NCI-H1092 treated with DMSO at 0.1 percent for 48 hours (cell line): ENCODE measurements at regions not wholly inside any gene's neighbourhood (a gene's known extent, or its start where the extent isn't known, plus 50 kb on each side); places are given as distances from the start of the nearest gene placed in this dataset.
"Not testable (repeated sequence)": the region's sequence is repeated elsewhere in the genome, so short reads cannot be mapped to it uniquely, and the experiment has no call there.

Experiments
- DNase-seq: peaks from one replicate; lab custom pipeline; 2025; lab: John Stamatoyannopoulos, UW

DNA sequence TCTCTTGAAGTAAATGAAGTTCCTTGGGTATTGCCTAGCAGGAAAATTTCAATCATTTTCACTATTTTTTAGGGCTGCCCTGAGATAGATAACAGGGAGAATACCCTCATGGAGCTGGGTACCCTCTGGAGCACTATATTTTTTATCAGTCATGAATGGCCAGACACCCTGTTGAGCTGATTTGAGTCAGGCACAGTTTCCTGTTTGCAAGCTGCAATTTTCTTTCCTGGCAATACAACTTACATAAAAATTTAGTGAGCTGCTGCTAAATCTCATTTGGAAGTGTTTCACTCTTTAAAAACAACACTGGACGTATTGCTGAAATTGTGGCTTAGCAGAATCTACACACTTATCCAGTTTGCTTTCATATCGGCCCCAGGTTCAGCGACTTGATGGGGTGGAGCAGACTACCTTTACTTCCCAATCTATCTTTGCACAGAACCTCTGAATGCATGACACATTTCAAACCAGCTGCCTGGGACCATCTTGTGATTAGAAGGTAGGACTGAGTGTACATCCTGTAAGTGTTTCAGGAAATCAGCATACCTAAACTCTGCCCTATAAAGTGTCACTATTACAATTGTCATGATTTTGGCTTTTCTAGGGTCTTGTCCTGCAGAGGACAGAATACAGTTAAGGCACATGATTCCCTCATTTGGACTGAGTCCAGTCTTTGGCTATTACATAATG, 125.7 kb upstream of the FAM3C start:
- DNase-seq, result no peak

DNA sequence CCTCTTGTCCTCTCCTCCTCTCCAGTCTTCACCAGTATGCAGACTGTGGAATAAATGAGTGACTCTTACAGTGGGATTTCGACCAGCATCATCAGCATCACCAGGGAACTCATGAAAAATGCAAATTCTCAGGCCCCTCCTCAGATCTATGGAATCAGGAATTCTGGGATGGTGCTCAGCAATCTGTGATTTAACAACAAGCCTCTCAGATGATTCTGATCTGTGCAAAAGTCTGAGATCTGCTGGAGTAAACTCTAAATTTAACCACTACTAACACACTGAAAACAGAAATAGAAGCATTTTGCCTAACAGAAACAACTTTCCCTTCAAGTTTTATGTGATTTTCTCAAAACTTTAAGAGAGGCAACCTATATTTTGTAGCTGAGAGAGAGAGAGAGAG, 124.8 kb upstream of the FAM3C start:
- DNase-seq, result no peak

- no peak for DNase-seq
Measured at GRCh38 chr7:121519548-121520521, 123.7 kb upstream of the FAM3C start.

DNA sequence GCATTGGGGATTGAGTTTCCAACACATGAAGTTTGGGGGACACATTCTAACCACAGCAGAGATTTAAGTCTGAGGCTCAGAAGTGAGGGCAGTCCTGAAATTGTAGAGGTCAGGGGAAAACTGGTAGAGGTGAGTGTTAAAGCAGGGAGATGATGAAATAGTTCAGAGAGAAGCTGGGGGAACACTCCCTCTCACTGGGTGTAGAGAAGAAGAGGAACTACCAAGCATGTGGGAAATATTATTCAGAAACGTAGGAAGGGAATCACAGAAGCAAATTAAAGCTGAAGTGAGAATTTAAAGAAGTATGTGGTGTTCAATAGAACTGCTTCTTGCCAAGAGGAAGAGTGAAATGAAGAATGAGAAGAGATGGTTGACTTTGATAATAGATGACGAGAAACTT, 121.5 kb upstream of the FAM3C start:
- no peak for DNase-seq

- no peak for DNase-seq
Measured at GRCh38 chr7:121516821-121517220, 120.7 kb upstream of the FAM3C start.

GRCh38 chr7:121515630-121516401, 119.7 kb upstream of the FAM3C start:
- DNase-seq, result no peak

- DNase-seq, result no peak
Measured at GRCh38 chr7:121515229-121515628, 119.1 kb upstream of the FAM3C start.

GRCh38 chr7:121513105-121513504, 117.0 kb upstream of the FAM3C start:
- DNase-seq, result no peak

- DNase-seq, result no peak
Measured at GRCh38 chr7:121510858-121511482, 114.9 kb upstream of the FAM3C start.

GRCh38 chr7:121510302-121510701, 114.2 kb upstream of the FAM3C start:
- DNase-seq, result no peak

GRCh38 chr7:121505540-121506182, 109.6 kb upstream of the FAM3C start:
- DNase-seq, result no peak

DNA sequence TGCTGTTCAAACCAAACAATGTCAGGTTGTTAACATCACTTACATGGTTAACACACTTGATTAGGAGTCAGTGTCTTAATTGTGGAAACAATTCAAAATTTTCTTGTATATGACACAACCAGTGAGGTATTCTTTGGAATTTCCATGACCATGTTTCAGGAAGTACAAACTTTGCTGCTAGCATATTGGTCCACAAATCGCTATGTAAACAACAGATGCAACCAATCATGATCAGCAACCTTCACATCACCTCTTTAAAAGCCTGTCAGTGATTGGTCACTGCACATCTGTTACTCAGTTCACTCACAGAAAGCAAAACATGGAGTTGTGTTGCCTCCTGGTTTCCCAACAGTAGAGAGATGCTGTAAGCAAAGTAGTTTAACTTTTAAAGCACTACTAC, 108.9 kb upstream of the FAM3C start:
- DNase-seq, result no peak

DNA sequence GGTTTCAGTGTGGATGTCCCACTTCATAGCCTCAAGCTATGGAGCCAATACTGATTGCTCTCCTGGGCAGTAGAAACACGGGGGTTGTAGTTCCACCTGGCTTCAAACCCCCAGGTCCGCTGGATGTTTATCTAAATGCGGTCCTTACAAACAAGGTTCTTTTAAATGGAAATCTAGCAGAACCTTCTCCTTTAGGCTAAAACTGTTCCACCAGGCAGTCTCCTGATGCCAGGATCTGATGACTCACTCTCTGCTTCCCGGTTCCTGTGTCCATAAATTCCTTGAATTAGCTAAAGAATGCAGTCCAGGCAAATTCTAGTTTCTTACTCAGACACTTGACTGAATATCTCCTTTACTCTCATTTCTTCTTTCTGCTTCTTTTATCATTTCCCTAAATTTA, 108.4 kb upstream of the FAM3C start:
- no peak for DNase-seq

- no peak for DNase-seq
Measured at GRCh38 chr7:121503730-121504129, 107.6 kb upstream of the FAM3C start.

DNA sequence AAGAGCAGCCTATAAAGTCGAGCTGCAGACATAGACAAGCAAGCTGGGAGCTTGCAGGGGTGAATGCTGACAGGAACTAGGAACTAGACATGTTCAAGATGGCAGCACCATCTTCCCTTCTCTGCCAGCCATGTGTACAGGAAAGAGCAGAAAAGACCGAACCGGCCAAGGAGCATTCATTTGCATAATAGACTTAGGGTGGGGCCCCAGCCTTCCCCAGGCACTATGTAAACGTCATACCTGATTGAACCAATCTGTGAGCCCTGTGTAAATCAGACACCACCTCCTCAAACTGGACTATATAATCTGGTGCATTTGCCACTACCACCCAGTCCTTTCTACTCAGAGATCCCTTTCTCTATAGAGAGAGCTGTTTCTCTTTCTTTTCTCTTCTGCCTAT, 106.9 kb upstream of the FAM3C start:
- DNase-seq, result no peak

GRCh38 chr7:121501566-121501965, 105.5 kb upstream of the FAM3C start:
- no peak for DNase-seq

- DNase-seq, result no peak
Measured at GRCh38 chr7:121500360-121501058, 104.4 kb upstream of the FAM3C start.

GRCh38 chr7:121499624-121500023, 103.5 kb upstream of the FAM3C start:
- DNase-seq, result no peak

- DNase-seq, result no peak
Measured at GRCh38 chr7:121498816-121499215, 102.7 kb upstream of the FAM3C start.

GRCh38 chr7:121497545-121497944, 101.4 kb upstream of the FAM3C start:
- not testable (repeated sequence) for DNase-seq

GRCh38 chr7:121494516-121494915, 98.4 kb upstream of the FAM3C start:
- DNase-seq, result no peak
